ENCODE measurements at regions not wholly inside any gene's neighbourhood (a gene's known extent, or its start where the extent isn't known, plus 50 kb on each side); places are given as distances from the start of the nearest gene placed in this dataset.

DNA sequence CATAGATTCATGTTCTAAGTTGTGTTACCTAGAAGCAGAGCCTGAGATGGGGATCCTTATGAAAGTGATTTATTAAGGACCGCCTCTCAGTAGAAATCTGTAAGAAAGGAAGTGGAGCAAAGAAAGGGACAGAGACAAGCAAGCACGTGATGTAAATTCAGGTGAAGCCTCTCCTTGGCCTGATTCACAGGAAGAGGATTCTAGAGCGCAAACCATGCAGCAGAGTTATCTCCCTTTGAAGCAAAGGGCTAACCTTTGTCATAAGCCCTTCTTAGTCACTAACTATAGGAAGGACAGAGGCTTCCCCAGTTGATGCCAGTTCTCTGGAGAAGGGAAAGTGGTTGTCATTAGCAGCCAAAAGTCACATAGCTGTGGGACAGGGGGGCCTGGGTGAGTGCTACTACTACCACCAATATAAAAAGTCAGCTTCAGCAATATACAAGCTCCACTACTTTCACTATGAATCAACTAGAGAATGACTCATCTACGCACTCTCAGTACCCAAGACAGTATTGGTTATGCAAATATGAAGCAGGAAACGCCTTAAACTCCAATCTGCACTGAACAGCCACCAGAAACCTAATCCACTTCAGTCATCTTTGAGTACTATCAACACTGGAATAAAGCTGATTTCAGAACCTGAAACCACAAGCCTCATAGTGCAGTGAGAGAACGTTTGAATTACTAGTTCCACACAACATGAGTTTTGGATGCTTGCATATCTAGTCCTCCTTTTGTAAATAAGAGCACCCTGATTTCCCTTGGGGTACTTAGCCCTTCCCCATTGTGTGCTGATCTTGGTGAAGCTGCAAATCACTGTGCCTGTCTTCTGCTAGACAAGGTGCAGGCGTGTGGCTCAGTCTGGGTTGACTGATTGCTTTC, 162.7 kb downstream of the ZNF608 start:
- no peak for TF ChIP-seq POLR2A (IDR thresholded peaks at IDR 0.05; ENCODE audit: low read depth, low read length)
- FAIRE-seq: no peak
- DNase-seq (ENCODE audit: insufficient read length, low spot score): peak; percentile 8

DNA sequence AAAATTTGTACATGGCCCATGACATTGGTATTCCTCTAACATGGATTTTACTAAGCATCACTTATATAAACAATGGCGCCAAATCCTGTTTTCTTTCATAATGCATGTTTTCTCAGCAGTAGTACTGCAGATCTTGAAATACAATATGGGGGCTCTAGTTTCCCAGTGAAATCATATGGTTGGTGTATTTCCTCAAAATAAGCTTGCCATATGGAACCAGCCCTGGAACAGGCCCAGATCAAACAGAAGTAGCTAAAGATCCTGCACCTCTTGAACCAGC, 163.9 kb downstream of the ZNF608 start:
- no peak for TF ChIP-seq POLR2A (IDR thresholded peaks at IDR 0.05; ENCODE audit: low read depth, low read length)
- no peak for FAIRE-seq
- DNase-seq (ENCODE audit: insufficient read length, low spot score): no peak

DNA sequence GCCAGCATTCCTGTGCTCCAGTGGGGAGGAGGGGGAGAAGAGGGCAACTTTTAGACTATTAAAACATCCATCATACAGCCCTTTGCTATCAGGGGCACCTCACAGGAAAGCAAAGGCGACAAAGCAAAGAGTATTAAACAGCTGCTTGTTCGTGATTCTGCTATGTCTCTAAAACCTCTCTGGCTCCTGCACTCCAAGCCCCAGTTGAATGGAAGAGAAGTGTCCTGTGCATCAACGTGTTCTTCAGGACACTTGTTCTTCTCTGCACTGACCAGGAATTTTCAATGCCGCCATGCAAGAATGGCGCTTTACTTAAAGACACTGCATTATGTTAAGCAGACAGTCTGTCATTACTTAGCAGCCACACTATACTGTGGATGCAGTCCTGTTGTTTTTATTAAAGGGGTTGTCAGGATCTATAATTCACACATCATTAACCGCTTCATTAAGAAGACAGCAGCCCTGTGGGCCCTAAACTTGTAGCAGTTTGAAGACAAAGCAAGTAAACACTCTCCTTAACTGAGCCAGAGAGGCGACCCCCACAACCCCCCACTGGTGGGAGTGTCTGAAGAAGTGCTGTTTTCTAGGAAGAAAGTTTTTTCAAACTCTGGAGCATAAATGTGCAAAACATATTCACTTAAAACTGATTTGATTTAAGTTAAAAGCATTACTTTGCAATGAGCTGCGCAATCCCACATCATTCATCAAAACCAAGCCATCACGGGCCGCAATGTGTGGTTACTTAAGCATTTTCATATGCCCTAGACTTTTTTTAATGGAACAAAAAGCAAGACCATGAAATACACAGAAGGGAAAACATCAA, 164.5 kb downstream of the ZNF608 start:
- no peak for TF ChIP-seq POLR2A (IDR thresholded peaks at IDR 0.05; ENCODE audit: low read depth, low read length)
- DNase-seq (ENCODE audit: insufficient read length, low spot score): no peak

DNA sequence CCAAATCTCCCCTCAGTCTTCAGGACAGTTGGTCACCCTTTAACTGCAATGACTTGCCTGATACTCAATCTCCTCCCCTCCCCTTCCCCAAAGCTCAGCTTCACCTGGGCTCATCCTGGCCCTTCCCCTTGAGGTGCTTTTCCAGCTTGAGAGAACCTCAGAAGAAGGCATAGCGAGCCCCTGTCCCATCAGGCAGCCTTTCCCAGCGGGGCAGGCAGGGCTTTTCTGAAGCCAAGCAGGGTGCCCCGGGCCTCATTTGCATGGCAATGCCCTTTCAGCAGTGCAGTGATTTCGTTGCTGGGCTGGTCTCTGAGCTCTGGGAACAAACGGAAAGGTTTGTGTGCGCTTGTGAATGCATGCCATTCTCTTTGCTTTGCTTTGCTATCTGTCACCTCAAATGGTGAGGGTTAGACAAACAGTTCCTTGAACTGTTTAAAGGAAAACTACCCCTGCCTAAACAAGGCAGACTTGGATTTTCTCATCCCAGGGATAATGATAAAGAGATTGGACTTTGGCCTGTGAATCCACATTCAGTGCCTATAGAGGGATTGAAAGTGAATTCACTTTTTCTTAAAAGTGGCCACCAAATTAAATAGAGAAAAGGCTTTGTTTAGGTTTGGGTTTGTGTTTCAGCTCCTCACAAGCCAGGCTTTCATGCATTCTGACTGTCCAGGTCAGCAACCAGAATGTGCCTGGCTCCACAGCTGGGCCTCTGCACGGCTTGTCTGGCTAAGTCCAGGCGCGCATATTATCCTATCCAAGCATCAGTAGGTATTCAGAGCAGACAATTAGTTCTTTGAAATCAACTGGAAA, 165.3 kb downstream of the ZNF608 start:
- no peak for DNase-seq (ENCODE audit: insufficient read length, low spot score)
- FAIRE-seq: no peak
- no peak for TF ChIP-seq POLR2A (IDR thresholded peaks at IDR 0.05; ENCODE audit: low read depth, low read length)

More for the DNA sequence above, 164.5 kb downstream of the ZNF608 start:
- no peak for FAIRE-seq

DNA sequence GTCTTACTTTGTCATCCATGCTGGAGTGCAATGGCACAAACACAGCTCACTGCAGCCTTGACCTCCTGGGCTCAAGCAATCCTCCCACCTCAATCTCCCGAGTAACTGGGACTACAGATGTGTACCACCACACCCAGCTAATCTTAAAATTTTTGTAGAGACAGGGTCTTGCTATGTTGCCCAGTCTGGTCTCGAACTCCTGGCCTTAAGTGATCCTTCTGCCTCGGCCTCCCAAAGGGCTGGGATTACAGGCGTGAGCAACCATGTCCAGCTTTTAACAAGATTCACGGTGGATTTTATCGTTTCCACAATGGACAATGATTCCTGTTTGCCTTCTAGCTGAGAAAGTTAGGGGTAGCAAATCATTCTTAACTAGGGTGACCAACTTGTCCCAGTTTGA, 165.9 kb downstream of the ZNF608 start:
- no peak for DNase-seq (ENCODE audit: insufficient read length, low spot score)
- no peak for TF ChIP-seq POLR2A (IDR thresholded peaks at IDR 0.05; ENCODE audit: low read depth, low read length)
- no peak for FAIRE-seq

DNA sequence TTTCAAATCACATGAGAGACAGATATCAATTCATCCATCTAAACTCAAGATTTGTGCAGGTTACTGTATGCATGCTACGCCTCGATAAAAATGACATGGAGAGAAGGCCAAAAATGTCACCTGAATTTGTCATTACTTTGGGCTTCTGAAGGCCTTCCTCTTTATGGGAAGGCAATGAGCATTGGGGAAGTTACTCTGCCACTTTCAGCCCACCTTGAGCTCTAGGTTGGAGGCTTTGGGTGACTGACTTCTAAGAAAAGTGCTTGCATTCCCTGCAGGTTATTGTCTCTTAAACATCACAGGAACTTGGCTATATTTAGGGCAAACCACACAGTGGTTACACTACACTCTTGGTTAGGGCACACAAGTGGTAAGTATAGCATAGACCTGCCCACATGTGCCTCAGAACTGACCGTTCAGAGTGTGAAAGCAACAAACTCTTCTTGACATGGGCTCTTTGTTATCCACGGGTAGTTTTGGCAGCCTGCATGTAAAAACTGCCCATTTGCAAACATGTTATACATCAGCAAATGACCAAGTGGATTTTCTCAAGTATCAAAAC, 169.5 kb downstream of the ZNF608 start:
- DNase-seq (ENCODE audit: insufficient read length, low spot score) (no peak), FAIRE-seq (no peak)
- TF ChIP-seq POLR2A (IDR thresholded peaks at IDR 0.05; ENCODE audit: low read depth, low read length): no peak

DNA sequence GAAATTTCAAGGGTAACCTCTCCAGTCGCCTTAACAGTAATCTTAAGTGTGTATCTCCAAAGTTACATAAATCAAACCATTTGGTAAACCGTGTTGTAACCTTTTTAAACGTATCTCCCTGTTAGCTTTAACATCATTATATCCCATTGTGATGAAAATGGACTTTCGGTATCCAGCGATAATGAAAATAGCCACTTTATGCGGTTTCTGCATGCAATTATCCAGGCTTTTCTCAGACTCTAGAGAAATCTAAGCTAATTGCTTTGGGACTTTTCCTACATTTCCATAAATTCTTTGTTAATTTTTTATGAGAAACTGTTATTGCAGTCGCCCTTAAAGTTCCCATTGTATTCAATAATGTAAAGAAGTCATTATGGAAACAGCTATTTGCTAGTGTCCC, 170.7 kb downstream of the ZNF608 start:
- no peak for TF ChIP-seq POLR2A (IDR thresholded peaks at IDR 0.05; ENCODE audit: low read depth, low read length)
- FAIRE-seq (no peak), DNase-seq (ENCODE audit: insufficient read length, low spot score) (no peak)

DNA sequence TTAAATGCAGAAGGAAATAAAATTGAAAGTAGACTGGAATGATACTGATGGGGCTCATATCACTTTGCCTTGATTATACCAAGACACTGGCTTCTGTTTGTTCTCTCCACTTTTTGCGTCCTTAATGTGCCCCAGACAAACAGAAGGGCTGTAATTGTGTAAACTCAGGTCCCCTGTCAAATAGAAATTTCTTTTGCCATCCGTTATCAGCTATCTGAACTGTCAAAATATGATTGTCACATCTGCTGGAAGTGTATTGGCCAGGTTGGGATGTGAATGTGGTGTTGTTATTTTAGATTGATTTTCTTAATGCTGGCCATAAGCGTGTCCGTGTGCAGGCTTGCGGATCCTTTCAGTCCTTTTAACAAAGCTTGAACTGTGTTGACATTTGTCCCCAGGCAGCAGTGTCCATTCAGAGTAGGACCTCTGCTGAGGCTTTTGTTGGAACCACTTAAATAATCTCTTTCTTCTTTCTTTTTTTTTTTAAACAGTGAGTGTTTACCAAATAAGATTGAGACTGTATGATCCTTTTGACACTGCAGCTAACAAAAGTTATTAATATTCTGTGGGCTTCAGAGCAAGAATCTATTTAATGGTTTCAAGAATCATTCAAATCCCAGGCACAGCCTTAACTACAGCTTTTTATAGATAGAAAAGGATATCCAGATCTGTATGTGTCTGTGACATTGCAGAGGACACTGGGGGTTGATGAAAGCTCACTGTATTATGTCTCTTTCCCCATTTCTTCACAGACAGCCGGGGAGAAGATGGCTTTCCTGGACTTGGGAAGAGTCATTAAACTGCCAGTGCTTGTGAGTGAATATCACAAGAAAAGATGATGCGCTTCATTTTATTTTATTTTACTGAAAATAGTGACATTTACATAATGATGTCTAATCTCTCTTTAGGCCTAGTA, 171.7 kb downstream of the ZNF608 start:
- no peak for DNase-seq (ENCODE audit: insufficient read length, low spot score)
- no peak for TF ChIP-seq POLR2A (IDR thresholded peaks at IDR 0.05; ENCODE audit: low read depth, low read length)
- FAIRE-seq: no peak

DNA sequence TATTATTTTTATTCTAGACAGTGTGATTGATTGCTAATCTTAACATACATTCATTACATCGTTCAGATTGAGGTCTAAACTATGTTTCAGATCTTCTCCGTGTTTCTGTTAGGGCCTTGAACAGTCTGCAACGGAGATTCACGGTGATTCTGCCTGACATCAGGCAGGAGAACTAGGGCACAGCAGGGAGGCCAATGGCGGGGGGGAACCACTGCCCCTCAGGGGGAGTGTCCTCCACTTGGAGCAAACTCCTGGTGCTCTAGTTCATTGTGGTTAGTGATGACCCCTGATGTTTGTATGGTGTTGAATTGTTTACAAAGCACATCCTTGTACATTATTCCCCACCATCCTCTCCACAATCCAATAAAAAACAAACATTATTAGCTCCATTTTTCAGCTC, 173.5 kb downstream of the ZNF608 start:
- TF ChIP-seq POLR2A (IDR thresholded peaks at IDR 0.05; ENCODE audit: low read depth, low read length): no peak
- no peak for DNase-seq (ENCODE audit: insufficient read length, low spot score)
- no peak for FAIRE-seq

DNA sequence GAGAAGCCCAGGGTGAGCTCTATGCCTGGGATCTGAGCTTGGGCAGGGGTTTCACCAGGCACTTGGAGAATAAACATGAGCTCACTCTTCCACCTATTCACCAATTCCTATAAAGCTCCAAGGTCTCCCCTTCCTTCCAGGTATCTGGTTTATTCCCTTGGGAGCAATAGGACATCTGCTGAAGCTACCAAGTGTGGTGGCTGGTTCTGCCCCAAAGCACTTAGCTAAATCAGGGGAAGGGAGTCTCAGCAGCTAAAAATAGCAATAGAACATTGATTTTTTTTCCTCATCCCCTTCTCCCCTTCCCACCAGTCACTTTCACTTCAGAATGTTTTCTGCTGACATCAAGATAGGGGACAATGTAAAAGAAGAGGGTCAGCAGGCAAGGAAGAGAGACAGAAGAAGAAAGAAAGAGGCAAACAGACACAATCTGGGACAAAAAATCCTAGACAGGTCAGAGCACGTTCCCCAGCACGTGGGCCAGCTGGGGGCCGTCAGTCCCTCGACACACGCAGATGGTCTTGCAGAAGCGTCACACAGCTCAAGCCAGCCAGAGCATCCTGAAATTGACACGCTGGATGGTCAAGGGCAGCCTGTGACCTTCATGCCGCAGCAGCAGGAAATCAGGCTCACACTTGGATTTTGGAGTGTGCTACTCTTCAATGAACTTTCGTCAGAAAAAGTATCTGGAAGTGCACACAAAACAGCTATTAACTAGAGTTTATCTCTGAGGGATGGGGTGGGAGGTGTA, 176.0 kb downstream of the ZNF608 start:
- no peak for TF ChIP-seq POLR2A (IDR thresholded peaks at IDR 0.05; ENCODE audit: low read depth, low read length)
- no peak for FAIRE-seq
- no peak for DNase-seq (ENCODE audit: insufficient read length, low spot score)

DNA sequence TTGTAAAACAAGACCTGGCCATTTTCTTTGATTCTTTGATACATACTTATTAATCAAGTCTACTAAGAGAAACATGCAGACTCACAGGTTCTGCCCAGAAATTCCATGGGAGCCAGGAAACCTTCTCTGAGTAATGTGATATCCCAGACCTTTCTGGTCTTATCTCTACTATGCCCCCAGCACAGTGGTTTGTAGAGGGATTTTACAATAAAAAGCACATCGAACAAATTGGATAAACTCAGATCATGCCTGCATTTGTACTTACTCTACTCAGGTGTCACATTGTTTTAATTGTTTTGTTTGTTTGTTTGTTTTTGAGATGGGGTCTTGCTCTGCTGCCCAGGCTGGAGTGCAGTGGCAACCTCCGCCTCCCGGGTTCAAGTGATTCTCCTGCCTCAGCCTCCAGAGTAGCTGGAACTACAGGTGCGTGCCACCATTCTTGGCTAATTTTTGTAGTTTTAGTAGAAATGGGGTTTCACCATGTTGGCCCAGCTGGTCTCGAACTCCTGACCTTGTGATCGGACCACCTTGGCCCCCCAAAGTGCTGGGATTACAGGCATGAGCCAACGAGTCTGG, 179.5 kb downstream of the ZNF608 start:
- no peak for FAIRE-seq
- no peak for DNase-seq (ENCODE audit: insufficient read length, low spot score)
- TF ChIP-seq POLR2A (IDR thresholded peaks at IDR 0.05; ENCODE audit: low read depth, low read length): no peak

DNA sequence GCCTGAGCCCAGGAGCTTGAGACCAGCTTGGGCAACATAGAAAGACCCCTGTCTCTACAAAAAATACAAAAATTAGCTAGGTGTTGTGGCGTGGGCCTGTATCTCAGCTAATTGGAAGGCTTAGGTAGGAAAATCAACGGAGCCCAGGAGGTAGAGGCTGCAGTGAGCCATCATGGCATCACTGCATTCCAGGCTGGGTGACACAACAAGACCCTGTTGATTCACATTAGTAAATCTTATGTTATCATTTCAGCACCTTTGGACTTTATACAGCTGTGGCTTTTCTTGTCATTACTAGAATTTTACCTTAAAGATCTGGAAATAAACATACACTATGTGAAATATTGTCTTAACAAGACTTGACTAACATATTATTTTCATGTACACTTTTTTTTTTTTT, 185.0 kb downstream of the ZNF608 start:
- FAIRE-seq: no peak
- no peak for TF ChIP-seq POLR2A (IDR thresholded peaks at IDR 0.05; ENCODE audit: low read depth, low read length)
- no peak for DNase-seq (ENCODE audit: insufficient read length, low spot score)
